HG03025 (cell line): ENCODE measurements at regions not wholly inside any gene's neighbourhood (a gene's known extent, or its start where the extent isn't known, plus 50 kb on each side); places are given as distances from the start of the nearest gene placed in this dataset.

ENCODE experiments used
- ATAC-seq: cut with Tn5 transposase; IDR thresholded peaks from one replicate; pipeline ENCODE4 v1.9.1; 2021; ENCODE audit warnings: mild to moderate bottlenecking, moderate library complexity; ENCODE audit not compliant: unreplicated experiment, low FRiP score

DNA sequence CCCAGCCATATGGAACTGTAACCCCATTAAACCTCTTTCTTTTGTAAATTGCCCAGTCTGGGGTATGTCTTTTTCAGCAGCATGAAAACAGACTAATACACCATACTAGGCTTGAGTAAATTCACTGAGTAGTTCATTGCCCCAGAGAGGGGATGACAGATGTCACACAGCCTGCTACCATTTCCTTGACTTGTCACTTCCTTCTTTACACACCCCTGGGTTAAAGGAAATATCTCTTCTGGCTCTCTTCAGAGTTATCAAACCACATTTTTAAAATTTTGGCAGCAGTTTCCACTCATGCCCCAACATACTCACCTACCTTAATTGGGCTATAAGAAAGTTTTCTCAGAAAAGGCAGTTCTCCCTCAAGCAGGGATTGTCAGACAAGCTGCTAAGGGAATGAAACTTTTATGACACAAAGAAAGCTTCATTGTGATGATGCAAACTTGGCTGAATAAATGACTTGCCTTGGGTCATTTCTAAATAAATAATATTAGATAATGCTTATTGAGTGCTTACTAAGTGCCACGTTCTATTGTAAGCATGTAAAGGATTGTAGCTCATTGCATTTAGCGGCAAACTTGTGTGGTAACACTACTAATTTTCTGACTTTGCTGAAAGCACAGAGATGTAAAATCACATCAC lies 68.0 kb upstream of the RBMS3 start:
- no peak for ATAC-seq

- ATAC-seq: no peak
Observed at GRCh38 chr3:29214009-29214658, 66.7 kb upstream of the RBMS3 start.

GRCh38 chr3:29215948-29216347 lies 64.9 kb upstream of the RBMS3 start:
- no peak for ATAC-seq

GRCh38 chr3:29226706-29227105 lies 54.2 kb upstream of the RBMS3 start:
- no peak for ATAC-seq

DNA sequence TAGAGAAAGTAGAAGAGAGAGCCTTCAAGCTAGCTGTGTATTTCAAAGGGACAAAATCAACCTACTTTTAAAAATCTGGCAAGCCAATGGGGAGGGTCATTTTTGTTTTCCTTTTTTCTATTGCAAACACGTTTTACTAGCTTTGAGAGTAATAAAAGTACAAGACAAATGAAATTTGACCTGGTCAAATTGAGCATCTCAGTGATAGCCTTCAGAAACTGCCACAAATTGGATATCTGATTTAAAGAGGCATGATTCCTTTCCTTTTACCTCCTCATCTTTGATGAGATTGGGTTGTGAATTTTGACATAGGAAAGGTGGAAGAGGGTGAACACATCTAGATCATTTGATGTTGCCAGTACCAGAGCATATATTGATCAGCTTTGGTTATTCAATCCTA lies 53.6 kb upstream of the RBMS3 start:
- ATAC-seq: no peak
